ENCODE measurements at regions not wholly inside any gene's neighbourhood (a gene's known extent, or its start where the extent isn't known, plus 50 kb on each side); places are given as distances from the start of the nearest gene placed in this dataset.

GRCh38 chr3:150158943-150159625 is 188.4 kb upstream of the PFN2 start:
- TF ChIP-seq CTCF (IDR thresholded peaks at IDR 0.05): no peak
- no peak for TF ChIP-seq POLR2AphosphoS5 (IDR thresholded peaks at IDR 0.05; ENCODE audit: insufficient read depth in 1 of 2, low read depth in 1 of 2)
